ENCODE measurements at regions not wholly inside any gene's neighbourhood (a gene's known extent, or its start where the extent isn't known, plus 50 kb on each side); places are given as distances from the start of the nearest gene placed in this dataset.

GRCh38 chr3:66139415-66139814 is 81.4 kb upstream of the SLC25A26 start:
- no peak for TF ChIP-seq POLR2A (IDR thresholded peaks at IDR 0.05; ENCODE audit: low read length)
- no peak for TF ChIP-seq GATA1 (IDR thresholded peaks at IDR 0.05; ENCODE audit: low read depth, low read length)

All from erythroblast (primary cell).